Sigmoid colon (tissue), 6 donors: ENCODE measurements at regions not wholly inside any gene's neighbourhood (a gene's known extent, or its start where the extent isn't known, plus 50 kb on each side); places are given as distances from the start of the nearest gene placed in this dataset.
"Not testable (repeated sequence)": the region's sequence is repeated elsewhere in the genome, so short reads cannot be mapped to it uniquely, and the experiment has no call there.

ENCODE experiments used
- DNase-seq: peaks from one replicate; pipeline ENCODE4 v3.0.0-alpha.2; 2019
- H3K27ac ChIP-seq, 4 donors: fragments of 200-600 bp; sonication (generic); one replicate each; pipeline ENCODE4 v1.5.1; 2016 to 2019; ENCODE audit warnings: mild to moderate bottlenecking in 1 of 4
- H3K27me3 ChIP-seq, 3 donors: fragments of 200-600 bp; sonication (generic); one replicate each; pipeline ENCODE4 v1.5.1; 2019; ENCODE audit warnings: mild to moderate bottlenecking in 1 of 3
- H3K36me3 ChIP-seq, 4 donors: fragments of 200-600 bp; sonication (generic); one replicate each; pipeline ENCODE4 v1.5.1; 2016 to 2019
- H3K4me1 ChIP-seq, 4 donors: fragments of 200-600 bp; sonication (generic); one replicate each; pipeline ENCODE4 v1.5.1; 2017 to 2019
- H3K4me3 ChIP-seq, 4 donors: fragments of 200-600 bp; sonication (generic); one replicate each; pipeline ENCODE4 v1.5.1; 2017 to 2019; ENCODE audit warnings: mild to moderate bottlenecking in 2 of 4, moderate library complexity in 1 of 4
- H3K9me3 ChIP-seq, 4 donors: fragments of 200-600 bp in 3 of 4; sonication (generic) in 3 of 4; one replicate each; pipeline versions ENCODE4 v1.5.1 to v1.6.1; 2013 to 2019
- EP300 ChIP-seq, 4 donors: sonication (generic); formaldehyde crosslinking; IDR thresholded peaks; one replicate each; pipeline ENCODE4 v1.6.1; 2017; ENCODE audit warnings: antibody characterized with exemption in 4 of 4
- POLR2A ChIP-seq, 2 donors: fragments of 450-650 bp; IDR thresholded peaks; one replicate each; pipeline ENCODE4 v1.6.1; 2016; ENCODE audit warnings: antibody characterized with exemption in 2 of 2, mild to moderate bottlenecking in 2 of 2, moderate library complexity in 2 of 2
- POLR2AphosphoS5 ChIP-seq, 4 donors: sonication (generic); formaldehyde crosslinking; IDR thresholded peaks; one replicate each; pipeline ENCODE4 v1.6.1; 2017; ENCODE audit warnings: antibody characterized with exemption in 4 of 4
- WGBS, 2 donors: extraction: QIAGEN DNeasy Blood & Tissue Kit; methylation state at CpG; one replicate each; pipeline ENCODE4 v1.1.7; 2013; 5-methylcytosine and 5-hydroxymethylcytosine counted together
- intact Hi-C: fragments of 100-400 bp; cut with DNase I; formaldehyde crosslinking; loops from one replicate; pipeline ENCODE4 v1.15.1; 2023
- TF ChIP-seq, protein P1 (sequence below), 4 experiments: fragments of 450-650 bp in 3 of 4; fragments of 200-600 bp in 1 of 4; IDR thresholded peaks; one replicate each; pipeline ENCODE4 v1.5.1; 2016 to 2019; ENCODE audit warnings: antibody characterized with exemption in 4 of 4, mild to moderate bottlenecking in 3 of 4, moderate library complexity in 2 of 4
- donor health status: healthy with polysubstance abuse.
- donor health status: healthy.

DNA sequence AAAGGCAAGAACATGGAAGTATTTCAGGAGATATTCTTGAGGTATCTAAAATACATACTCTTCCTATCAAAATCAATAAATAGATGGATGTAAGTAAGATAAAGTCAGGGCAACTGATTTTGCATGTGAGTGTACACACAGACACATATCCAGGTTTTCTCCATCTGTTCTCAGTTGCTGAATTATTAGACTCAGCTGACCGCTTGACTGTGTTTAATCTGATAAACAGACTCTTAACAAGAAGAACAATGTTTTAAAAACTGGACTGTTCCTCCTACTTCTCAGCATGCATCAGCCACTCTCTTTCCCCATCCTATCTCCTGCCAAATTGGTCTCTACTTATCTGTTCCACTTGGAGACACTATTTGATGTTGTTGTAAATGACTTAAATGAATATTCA lies 73.5 kb downstream of the GOLGA8G start:
- DNase-seq = no peak
- no peak overlapping the region for H3K27ac ChIP-seq
- intact Hi-C loops = no loop called here
- H3K27me3 ChIP-seq = peaks cover 3 to 23% (median 21%) of the 10 kb centered on the region in 3 donors
- H3K4me3 ChIP-seq = no peak overlapping the region
- no peaks in the 10 kb centered on the region for H3K9me3 ChIP-seq
- TF ChIP-seq POLR2A (IDR thresholded peaks at IDR 0.05) = no peak
- TF ChIP-seq POLR2AphosphoS5 (IDR thresholded peaks at IDR 0.05) = no peak
- no peak for TF ChIP-seq EP300 (IDR thresholded peaks at IDR 0.05)
- 71 to 77% methylated on average over 1 of the region's 1 CpG for WGBS, 2 donors
- H3K4me1 ChIP-seq = peaks cover 0 to 5% (median 0%) of the 10 kb centered on the region in 4 donors
- H3K36me3 ChIP-seq = no peaks in the 10 kb centered on the region

DNA sequence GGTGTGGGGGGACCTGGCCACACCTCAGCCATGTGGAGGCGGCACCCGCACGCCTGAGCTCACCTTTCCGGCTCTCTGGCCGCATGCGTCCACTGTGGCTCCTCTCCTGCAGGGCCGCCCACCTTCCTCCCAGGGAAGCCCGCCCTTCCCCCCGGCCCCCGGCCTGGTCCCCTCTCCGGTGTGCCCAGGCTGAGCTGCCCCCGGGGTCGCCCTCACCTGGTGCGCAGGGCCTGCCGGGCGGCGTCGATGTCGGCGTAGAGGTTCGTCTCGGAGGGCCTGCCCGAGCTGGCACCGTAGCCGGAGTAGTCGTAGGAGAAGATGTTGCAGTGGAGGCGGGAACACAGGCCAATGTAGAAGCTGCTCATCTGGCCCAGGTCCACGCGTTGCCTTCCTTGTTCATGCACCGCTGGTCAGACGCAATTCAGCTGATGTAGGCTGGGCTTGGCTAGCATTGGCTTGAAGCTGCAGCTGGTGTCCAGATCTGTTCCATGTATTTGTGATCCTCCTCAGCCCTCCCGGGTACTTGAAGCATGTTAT lies 75.3 kb downstream of the GOLGA8G start:
- H3K4me1 ChIP-seq, H3K4me3 ChIP-seq, H3K27ac ChIP-seq, H3K36me3 ChIP-seq, intact Hi-C loops, H3K9me3 ChIP-seq: not testable (repeated sequence)
- peaks cover 3 to 23% (median 21%) of the 10 kb centered on the region in 3 donors for H3K27me3 ChIP-seq
- 90 to 92% methylated on average over 32 of the region's 32 CpGs for WGBS, 2 donors
- peak; percentile 69 for DNase-seq

- no peak overlapping the region for H3K4me3 ChIP-seq
- WGBS, 2 donors = 81 to 86% methylated on average over 30 of the region's 30 CpGs
- H3K27me3 ChIP-seq = peaks cover 3 to 23% (median 21%) of the 10 kb centered on the region in 3 donors
- no peak overlapping the region for H3K27ac ChIP-seq
- intact Hi-C loops = no loop called here
- TF ChIP-seq, protein P1, sequence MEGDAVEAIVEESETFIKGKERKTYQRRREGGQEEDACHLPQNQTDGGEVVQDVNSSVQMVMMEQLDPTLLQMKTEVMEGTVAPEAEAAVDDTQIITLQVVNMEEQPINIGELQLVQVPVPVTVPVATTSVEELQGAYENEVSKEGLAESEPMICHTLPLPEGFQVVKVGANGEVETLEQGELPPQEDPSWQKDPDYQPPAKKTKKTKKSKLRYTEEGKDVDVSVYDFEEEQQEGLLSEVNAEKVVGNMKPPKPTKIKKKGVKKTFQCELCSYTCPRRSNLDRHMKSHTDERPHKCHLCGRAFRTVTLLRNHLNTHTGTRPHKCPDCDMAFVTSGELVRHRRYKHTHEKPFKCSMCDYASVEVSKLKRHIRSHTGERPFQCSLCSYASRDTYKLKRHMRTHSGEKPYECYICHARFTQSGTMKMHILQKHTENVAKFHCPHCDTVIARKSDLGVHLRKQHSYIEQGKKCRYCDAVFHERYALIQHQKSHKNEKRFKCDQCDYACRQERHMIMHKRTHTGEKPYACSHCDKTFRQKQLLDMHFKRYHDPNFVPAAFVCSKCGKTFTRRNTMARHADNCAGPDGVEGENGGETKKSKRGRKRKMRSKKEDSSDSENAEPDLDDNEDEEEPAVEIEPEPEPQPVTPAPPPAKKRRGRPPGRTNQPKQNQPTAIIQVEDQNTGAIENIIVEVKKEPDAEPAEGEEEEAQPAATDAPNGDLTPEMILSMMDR (IDR thresholded peaks at IDR 0.05) = no peak
- TF ChIP-seq EP300 (IDR thresholded peaks at IDR 0.05) (no peak), POLR2AphosphoS5 (IDR thresholded peaks at IDR 0.05) (no peak), POLR2A (IDR thresholded peaks at IDR 0.05) (no peak)
- no peaks in the 10 kb centered on the region for H3K9me3 ChIP-seq
- DNase-seq = peak; percentile 69
- no peaks in the 10 kb centered on the region for H3K36me3 ChIP-seq
- H3K4me1 ChIP-seq = peaks cover 0 to 5% (median 0%) of the 10 kb centered on the region in 4 donors
Measured at GRCh38 chr15:28456476-28457395, 76.0 kb downstream of the GOLGA8G start.

DNA sequence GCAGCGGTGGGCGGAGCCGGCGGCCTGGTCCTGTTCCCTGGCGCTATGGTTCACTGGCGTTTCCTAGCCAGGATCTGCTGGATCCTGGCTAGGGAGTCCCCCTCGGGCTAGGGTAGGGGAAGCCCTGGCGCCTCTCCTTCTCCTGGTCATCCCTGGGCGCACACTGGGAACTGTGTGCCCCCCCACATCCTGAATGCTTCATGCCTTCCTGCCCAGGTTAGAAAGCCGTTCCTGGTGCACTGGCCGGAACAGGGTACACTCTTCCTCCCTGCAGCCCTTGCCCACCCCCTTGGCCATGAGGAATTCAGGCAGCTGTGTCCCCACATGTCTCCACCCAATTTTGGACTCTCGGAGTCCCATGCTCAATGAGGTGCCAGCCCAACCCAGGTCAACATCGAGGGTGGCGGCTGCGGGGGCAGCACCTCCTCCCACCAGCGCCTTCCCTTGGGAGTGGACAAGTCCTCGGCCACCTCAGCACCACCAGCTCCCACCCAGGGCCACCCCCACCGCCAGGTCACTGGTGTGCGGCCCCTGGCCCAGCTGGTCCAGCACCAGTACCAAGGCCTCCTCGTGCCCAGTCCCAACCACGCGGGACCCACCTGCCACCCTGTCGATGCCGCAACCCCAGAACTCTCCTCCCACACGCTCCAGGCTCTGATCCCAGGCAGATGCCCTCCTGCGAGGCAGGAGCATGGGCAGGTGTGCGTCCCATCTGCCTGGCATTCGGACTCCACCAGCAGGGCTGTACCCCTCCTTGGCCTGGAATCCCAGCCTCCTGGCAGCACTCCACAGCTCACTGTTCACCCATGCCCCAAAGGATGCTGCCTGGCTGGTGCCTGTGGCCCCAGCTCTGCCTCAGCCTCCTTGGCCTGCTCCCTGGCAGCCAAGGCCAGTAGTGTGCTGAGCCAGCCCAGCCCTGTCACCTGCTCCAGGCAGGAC lies 77.0 kb downstream of the GOLGA8G start:
- 87% methylated on average over 23 of the region's 28 CpGs for WGBS, 2 donors
- H3K27me3 ChIP-seq = peaks cover 3 to 23% (median 21%) of the 10 kb centered on the region in 3 donors
- H3K27ac ChIP-seq, H3K4me3 ChIP-seq, H3K9me3 ChIP-seq, H3K36me3 ChIP-seq, intact Hi-C loops, H3K4me1 ChIP-seq: not testable (repeated sequence)
- DNase-seq = peak; percentile 67

- WGBS, 2 donors = 6 to 11% methylated on average over 40 to 41 of the region's 43 CpGs
Measured at GRCh38 chr15:28454751-28455220, 76.3 kb downstream of the GOLGA8F start.

More at GRCh38 chr15:28454751-28455220, 76.3 kb downstream of the GOLGA8F start:
- H3K4me1 ChIP-seq, H3K9me3 ChIP-seq, H3K27ac ChIP-seq, H3K36me3 ChIP-seq, DNase-seq, intact Hi-C loops: not testable (repeated sequence)
- peak overlapping the region in 3 of 4 donors; percentile 11 to 38 (median 31) for H3K4me3 ChIP-seq
- peaks cover 3 to 23% (median 21%) of the 10 kb centered on the region in 3 donors for H3K27me3 ChIP-seq
